Loucy (cell line): ENCODE measurements at regions not wholly inside any gene's neighbourhood (a gene's known extent, or its start where the extent isn't known, plus 50 kb on each side); places are given as distances from the start of the nearest gene placed in this dataset.

Experiments used
- H2AFZ ChIP-seq: fragments of 200-600 bp; sonication (generic); 2 replicates; pipeline ENCODE4 v1.6.0; 2016; ENCODE audit warnings: antibody characterized with exemption, mild to moderate bottlenecking, low read length, moderate library complexity
- H3F3A ChIP-seq: fragments of 200-600 bp; 2 replicates; pipeline ENCODE4 v1.6.0; 2016; ENCODE audit warnings: antibody characterized with exemption, low read depth, mild to moderate bottlenecking
- H3K27me3 ChIP-seq: fragments of 200-600 bp; sonication (generic); 2 replicates; pipeline ENCODE4 v1.6.1; 2014; ENCODE audit warnings: low read length, mild to moderate bottlenecking; ENCODE audit not compliant: insufficient read depth, poor library complexity, severe bottlenecking
- H3K36me3 ChIP-seq: fragments of 200-600 bp; sonication (generic); 2 replicates; pipeline ENCODE4 v1.6.1; 2016; ENCODE audit warnings: low read length; ENCODE audit not compliant: insufficient read depth
- H3K4me1 ChIP-seq: fragments of 200-600 bp; sonication (generic); 2 replicates; pipeline ENCODE4 v1.5.1; 2014; ENCODE audit warnings: low read length, mild to moderate bottlenecking; ENCODE audit not compliant: insufficient read depth, poor library complexity, severe bottlenecking
- H3K4me2 ChIP-seq: fragments of 200-600 bp; sonication (generic); 2 replicates; pipeline ENCODE4 v1.6.0; 2014; ENCODE audit warnings: antibody characterized with exemption, low read length, low read depth, mild to moderate bottlenecking; ENCODE audit not compliant: poor library complexity, severe bottlenecking
- H3K4me3 ChIP-seq: fragments of 200-600 bp; sonication (generic); 2 replicates; pipeline ENCODE4 v1.5.1; 2014; ENCODE audit warnings: low read length, mild to moderate bottlenecking, mixed read lengths; ENCODE audit not compliant: poor library complexity, severe bottlenecking
- H3K79me2 ChIP-seq: fragments of 200-600 bp; sonication (generic); 2 replicates; pipeline ENCODE4 v1.6.1; 2014; ENCODE audit warnings: low read length; ENCODE audit not compliant: insufficient read depth
- H3K9ac ChIP-seq: fragments of 200-600 bp; sonication (generic); 2 replicates; pipeline ENCODE4 v1.6.0; 2014; ENCODE audit warnings: mild to moderate bottlenecking, low read depth, low read length, moderate library complexity; ENCODE audit not compliant: poor library complexity, severe bottlenecking
- H3K9me2 ChIP-seq: fragments of 200-600 bp; sonication (generic); replicated peaks from 2 replicates; pipeline ENCODE4 v1.6.1; 2016; ENCODE audit warnings: low read depth, low read length, mixed read lengths
- H3K9me3 ChIP-seq: fragments of 200-600 bp; sonication (generic); 2 replicates; pipeline ENCODE4 v1.6.1; 2014; ENCODE audit warnings: mild to moderate bottlenecking, antibody characterized with exemption, low read length, low read depth; ENCODE audit not compliant: insufficient read depth
- H4K20me1 ChIP-seq: fragments of 200-600 bp; sonication (generic); 2 replicates; pipeline ENCODE4 v1.6.0; 2014; ENCODE audit warnings: antibody characterized with exemption, low read length, mild to moderate bottlenecking; ENCODE audit not compliant: insufficient read depth, poor library complexity, severe bottlenecking
- EZH2phosphoT487 ChIP-seq: fragments of 200-600 bp; IDR thresholded peaks from 2 replicates; pipeline ENCODE4 v1.6.1; 2018; ENCODE audit warnings: antibody characterized with exemption, mild to moderate bottlenecking, moderate library complexity, borderline replicate concordance
- TF ChIP-seq, protein P1 (sequence below): fragments of 200-600 bp; sonication (generic); conservative IDR thresholded peaks from 2 replicates; pipeline ENCODE4 v1.5.1; 2014; ENCODE audit warnings: mild to moderate bottlenecking, antibody characterized with exemption, low read length

DNA sequence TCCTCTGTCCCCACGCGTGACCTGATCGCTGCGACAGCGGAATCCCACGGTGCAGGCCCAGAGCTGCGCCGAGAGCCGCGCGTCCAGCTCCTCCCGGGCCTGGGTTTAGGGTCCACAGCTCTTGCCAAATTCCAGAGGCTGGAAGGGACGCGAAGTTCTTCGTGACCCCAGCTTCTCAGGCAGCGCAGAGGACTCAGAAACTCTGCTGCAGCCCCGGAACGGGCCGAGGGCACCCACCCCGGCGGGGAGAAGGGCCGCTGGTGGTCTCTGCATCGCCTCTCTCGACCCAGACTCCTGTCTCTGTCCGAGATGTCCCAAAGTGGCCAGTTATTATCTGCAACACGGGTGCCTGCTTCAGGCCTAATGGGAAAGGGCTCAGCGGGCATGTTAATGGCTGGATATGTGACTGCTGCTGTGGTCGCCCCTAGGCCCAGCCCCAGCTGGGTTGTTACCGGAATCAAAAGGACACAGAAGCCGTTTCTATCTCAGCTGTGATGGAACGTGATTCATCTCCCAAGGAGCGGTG lies 236.4 kb downstream of the VRK1 start:
- Histone ChIP-seq H3K79me2 (no peaks in the 10 kb centered on the region), H3K27me3 (no peaks in the 10 kb centered on the region), H3K9me3 (peaks cover 3% of the 10 kb centered on the region; the same call in 1 of the 2 replicates), H2AFZ (no peak overlapping the region), H3F3A (no peaks in the 10 kb centered on the region), H3K4me3 (no peak overlapping the region), H3K36me3 (no peaks in the 10 kb centered on the region), H3K9ac (no peak overlapping the region), H3K4me1 (no peaks in the 10 kb centered on the region), H4K20me1 (no peaks in the 10 kb centered on the region), H3K9me2 (no peaks in the 10 kb centered on the region), H3K4me2 (no peak overlapping the region)
- TF ChIP-seq EZH2phosphoT487: no peak
- TF ChIP-seq, protein P1, sequence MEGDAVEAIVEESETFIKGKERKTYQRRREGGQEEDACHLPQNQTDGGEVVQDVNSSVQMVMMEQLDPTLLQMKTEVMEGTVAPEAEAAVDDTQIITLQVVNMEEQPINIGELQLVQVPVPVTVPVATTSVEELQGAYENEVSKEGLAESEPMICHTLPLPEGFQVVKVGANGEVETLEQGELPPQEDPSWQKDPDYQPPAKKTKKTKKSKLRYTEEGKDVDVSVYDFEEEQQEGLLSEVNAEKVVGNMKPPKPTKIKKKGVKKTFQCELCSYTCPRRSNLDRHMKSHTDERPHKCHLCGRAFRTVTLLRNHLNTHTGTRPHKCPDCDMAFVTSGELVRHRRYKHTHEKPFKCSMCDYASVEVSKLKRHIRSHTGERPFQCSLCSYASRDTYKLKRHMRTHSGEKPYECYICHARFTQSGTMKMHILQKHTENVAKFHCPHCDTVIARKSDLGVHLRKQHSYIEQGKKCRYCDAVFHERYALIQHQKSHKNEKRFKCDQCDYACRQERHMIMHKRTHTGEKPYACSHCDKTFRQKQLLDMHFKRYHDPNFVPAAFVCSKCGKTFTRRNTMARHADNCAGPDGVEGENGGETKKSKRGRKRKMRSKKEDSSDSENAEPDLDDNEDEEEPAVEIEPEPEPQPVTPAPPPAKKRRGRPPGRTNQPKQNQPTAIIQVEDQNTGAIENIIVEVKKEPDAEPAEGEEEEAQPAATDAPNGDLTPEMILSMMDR: no peak

DNA sequence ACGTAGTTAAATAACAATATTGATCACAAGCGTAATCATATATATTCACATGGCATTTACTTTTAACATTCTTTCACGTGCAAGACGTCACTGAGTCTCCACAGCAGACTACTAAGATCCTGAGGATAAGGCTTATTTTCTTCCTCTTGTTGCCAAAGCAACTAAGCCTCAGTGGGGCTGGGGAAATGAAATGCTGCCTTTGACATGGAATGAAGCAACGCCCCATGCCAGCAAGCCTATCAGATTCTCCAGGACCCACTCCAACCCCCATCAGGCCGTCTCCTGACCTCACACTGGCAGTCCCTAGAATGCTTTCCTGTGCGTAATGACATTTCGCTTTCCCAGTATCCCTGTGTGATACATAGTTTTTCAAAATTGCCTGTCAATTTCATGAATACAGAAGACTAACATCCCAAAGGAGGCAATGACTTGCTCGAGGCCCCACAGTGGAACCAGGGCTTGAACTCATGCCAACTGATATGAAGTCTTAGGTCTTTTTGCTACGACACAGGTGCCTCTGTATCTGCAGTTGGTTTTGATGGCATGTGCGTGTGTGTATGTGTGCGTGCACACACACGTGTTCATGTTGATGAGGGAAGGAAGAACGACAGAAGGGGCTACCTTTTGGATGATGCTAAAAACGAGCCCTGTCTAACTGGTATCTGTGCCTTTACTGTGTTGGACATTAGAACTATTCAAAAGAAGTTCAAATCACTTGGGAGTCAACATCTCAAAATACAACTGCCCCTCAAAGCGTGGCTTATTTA lies 239.1 kb downstream of the VRK1 start:
- no peaks in the 10 kb centered on the region for H3K79me2 ChIP-seq
- H2AFZ ChIP-seq: no peak overlapping the region
- H3K4me3 ChIP-seq: no peak overlapping the region
- H3F3A ChIP-seq: no peaks in the 10 kb centered on the region
- no peaks in the 10 kb centered on the region for H4K20me1 ChIP-seq
- peaks cover 7% of the 10 kb centered on the region; the same call in 1 of the 2 replicates for H3K9me3 ChIP-seq
- H3K4me2 ChIP-seq: no peak overlapping the region
- H3K36me3 ChIP-seq: no peaks in the 10 kb centered on the region
- H3K4me1 ChIP-seq: no peaks in the 10 kb centered on the region
- no peaks in the 10 kb centered on the region for H3K9me2 ChIP-seq
- no peak overlapping the region for H3K9ac ChIP-seq
- TF ChIP-seq, protein P1: no peak
- no peak for TF ChIP-seq EZH2phosphoT487
- no peaks in the 10 kb centered on the region for H3K27me3 ChIP-seq

DNA sequence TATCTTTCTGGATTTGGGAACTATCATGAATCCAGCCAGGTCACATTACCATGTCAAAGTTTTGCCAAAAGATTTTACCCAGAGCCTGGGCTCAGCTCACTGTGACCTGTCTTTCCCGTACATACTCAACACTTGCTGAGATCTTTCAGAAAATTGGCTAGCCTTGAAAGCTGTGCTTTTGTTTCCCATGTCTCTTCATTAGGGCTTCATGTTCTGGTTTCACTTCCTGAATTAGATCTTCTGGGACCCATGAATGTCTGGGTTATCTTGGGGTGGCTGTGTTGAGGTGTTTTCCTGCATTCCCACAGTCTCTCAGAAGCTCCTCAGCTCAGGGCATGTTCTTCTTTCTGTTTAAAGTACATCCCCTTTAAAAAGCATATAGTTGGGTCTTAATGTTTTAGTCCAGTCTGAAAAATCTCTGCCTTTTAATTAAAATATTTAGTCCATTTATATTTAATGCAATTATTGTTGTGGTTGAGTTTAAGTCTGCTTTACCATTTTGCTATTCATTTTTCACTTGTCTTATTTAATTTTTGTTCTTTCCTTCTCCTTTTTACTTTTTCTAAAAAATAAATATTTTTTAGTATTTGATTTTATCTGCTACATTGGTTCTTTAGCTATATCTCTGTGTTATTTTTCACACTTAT lies 242.7 kb downstream of the VRK1 start:
- H3K4me3 ChIP-seq: no peak overlapping the region
- H3F3A ChIP-seq: no peaks in the 10 kb centered on the region
- H3K9ac ChIP-seq: no peak overlapping the region
- no peak overlapping the region for H3K4me2 ChIP-seq
- H3K9me2 ChIP-seq: no peaks in the 10 kb centered on the region
- H2AFZ ChIP-seq: no peak overlapping the region
- H3K4me1 ChIP-seq: no peaks in the 10 kb centered on the region
- H3K36me3 ChIP-seq: no peaks in the 10 kb centered on the region
- no peaks in the 10 kb centered on the region for H3K27me3 ChIP-seq
- H3K79me2 ChIP-seq: no peaks in the 10 kb centered on the region
- peaks cover 7% of the 10 kb centered on the region; the same call in 1 of the 2 replicates for H3K9me3 ChIP-seq
- no peaks in the 10 kb centered on the region for H4K20me1 ChIP-seq
- TF ChIP-seq, protein P1: no peak
- no peak for TF ChIP-seq EZH2phosphoT487
